ENCODE measurements at regions not wholly inside any gene's neighbourhood (a gene's known extent, or its start where the extent isn't known, plus 50 kb on each side); places are given as distances from the start of the nearest gene placed in this dataset.

DNA sequence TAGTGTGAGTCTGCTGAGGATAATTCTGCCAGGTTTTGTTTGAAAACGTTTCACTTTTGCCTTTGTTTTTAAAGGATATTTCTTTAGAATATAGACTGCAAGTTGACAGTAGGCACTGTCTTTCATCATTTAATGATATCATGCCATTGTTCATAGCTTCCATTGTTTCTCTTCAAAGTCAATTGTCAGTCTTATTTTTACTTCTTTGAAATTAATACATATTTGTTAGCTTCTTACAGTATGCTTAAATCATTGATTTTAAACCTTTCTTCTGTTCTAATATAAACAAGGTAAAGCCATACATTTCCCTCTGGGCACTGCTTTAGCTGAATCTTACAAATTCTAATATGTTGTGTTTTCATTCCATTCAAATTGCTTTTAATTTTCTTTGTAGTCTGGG is 62.3 kb upstream of the PARVA start:
- no peak for DNase-seq

GRCh38 chr11:12316432-12316831 is 60.9 kb upstream of the PARVA start:
- no peak for DNase-seq

- DNase-seq = peak; percentile 70
These were observed 58.5 kb upstream of the PARVA start for GRCh38 chr11:12318791-12319438.

DNA sequence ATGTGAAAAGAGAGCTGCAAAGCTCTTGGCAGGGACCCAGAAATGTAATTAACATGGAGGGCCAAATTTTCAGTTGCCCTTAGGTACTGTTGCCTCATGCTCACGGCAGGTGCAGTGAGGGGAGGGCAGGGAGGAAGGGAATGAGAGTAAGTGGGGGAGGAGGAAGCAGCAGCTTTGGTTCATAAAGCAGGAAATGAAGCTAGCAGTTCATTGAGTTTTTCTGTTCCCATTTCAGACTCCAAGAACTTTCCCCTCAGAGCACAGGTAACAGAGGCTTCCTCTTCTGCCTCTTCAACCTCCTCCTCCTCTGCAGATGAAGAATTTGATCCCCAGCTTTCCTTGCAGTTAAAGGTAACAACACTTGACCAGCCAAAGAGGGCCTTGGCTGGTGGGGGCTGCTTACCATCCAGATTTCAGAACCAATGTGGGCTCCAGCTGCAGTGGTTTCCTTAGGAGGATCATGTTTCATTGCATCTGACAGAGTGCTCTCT is 57.9 kb upstream of the PARVA start:
- peak; percentile 18 for DNase-seq

DNA sequence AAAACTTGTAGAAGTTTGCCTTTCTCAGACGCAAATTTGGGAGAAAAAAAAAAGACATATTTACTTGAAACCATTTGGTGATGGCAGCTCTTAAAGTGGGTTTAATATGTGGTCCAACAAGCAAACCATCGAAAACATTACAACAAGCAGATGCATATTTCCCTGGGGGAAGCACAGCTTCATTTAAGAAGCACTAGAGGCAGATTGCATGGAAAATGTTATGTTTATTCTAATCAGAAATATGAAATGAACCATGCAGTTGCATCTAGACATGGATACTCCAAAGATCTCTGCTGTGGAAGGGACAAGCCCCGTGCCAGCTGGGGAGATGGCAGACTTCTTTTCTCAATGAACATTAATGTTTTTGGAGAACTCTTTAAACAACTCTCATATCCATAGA is 57.4 kb upstream of the PARVA start:
- peak; percentile 60 for DNase-seq

GRCh38 chr11:12321217-12321937 is 56.0 kb upstream of the PARVA start:
- DNase-seq = no peak

DNA sequence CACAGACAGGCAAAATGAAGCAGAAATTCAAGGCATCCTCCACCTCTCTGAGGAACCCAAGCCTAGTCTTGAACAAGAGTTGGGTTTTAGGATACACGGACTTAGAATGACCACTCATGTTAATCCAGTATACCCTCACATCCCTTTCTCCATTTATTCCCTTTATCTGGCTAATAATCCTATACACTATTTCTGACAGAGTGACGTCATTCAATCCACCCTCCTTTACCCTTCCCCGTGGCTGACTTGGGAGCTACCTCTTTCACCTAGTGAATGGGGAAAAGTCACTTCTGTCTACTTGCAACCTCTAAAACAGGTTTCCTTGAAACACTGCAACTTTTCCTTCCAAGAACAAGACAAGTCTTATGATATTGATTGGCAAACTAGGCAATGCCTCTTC is 52.8 kb upstream of the PARVA start:
- DNase-seq = no peak

Measured in skin of body (tissue), 1 donor.